SK-N-SH (cell line): ENCODE measurements at regions not wholly inside any gene's neighbourhood (a gene's known extent, or its start where the extent isn't known, plus 50 kb on each side); places are given as distances from the start of the nearest gene placed in this dataset.

Source experiments
- CTCF ChIA-PET: fragments of 300-600, 350-600 bp; formaldehyde crosslinking; extraction: SDS; loops from one replicate; lab custom pipeline; 2021; lab: Yijun Ruan, JAX
- POLR2A ChIA-PET: fragments of 350-600 bp; sonication (Branson Sonifier 250); formaldehyde crosslinking; extraction: SDS; loops from one replicate; lab custom pipeline; 2020; ENCODE audit warnings: antibody characterized with exemption, inconsistent platforms; lab: Yijun Ruan, JAX
- DNase-seq: peaks from one replicate; pipeline ENCODE4 v3.0.0; 2012
- H2AFZ ChIP-seq: fragments of 200-600 bp; sonication (generic); 2 replicates; pipeline ENCODE4 v1.8.1; 2016; ENCODE audit warnings: antibody characterized with exemption, mild to moderate bottlenecking, low read depth
- H3F3A ChIP-seq: fragments of 200-600 bp; sonication (generic); replicated peaks from 2 replicates; pipeline ENCODE3; 2016; ENCODE audit warnings: antibody characterized with exemption, mild to moderate bottlenecking; ENCODE audit not compliant: insufficient read depth
- H3K27ac ChIP-seq, 2 experiments: fragments of 200-500 bp in 1 of 2; fragments of 200-600 bp in 1 of 2; sonication (Bioruptor generic) in 1 of 2; sonication (generic), shearing (Covaris generic) in 1 of 2; 2 replicates each; pipeline versions ENCODE4 v1.5.1 to v1.6.1; 2014 to 2016; ENCODE audit warnings: low read depth in 2 of 2, inconsistent platforms in 1 of 2, low read length in 1 of 2, mild to moderate bottlenecking in 1 of 2, mixed read lengths in 1 of 2
- H3K27me3 ChIP-seq: fragments of 200-600 bp; sonication (generic), shearing (Covaris generic); 2 replicates; pipeline ENCODE4 v1.6.1; 2016; ENCODE audit warnings: mixed run types; ENCODE audit not compliant: insufficient read depth
- H3K36me3 ChIP-seq, 2 experiments: fragments of 200-500 bp in 1 of 2; fragments of 200-600 bp in 1 of 2; sonication (Bioruptor generic) in 1 of 2; sonication (generic) in 1 of 2; replicated peaks in 1 of 2; 2 replicates each; pipeline versions ENCODE3 to v1.5.1; 2014 to 2016; ENCODE audit warnings: low read length in 1 of 2, mild to moderate bottlenecking in 1 of 2; ENCODE audit not compliant: insufficient read depth in 2 of 2, control insufficient read depth in 1 of 2
- H3K4me1 ChIP-seq, 2 experiments: fragments of 200-500 bp in 1 of 2; fragments of 200-600 bp in 1 of 2; sonication (Bioruptor generic) in 1 of 2; sonication (generic), shearing (Covaris generic) in 1 of 2; 2 replicates each; pipeline versions ENCODE4 v1.5.1 to v1.6.1; 2014 to 2016; ENCODE audit warnings: low read depth in 1 of 2, low read length in 1 of 2, mixed run types in 1 of 2; ENCODE audit not compliant: insufficient read depth in 2 of 2, control insufficient read depth in 1 of 2
- H3K4me2 ChIP-seq: fragments of 200-600 bp; sonication (generic), shearing (Covaris generic); 2 replicates; pipeline ENCODE4 v1.6.1; 2017; ENCODE audit warnings: mixed run types
- H3K4me3 ChIP-seq, 2 experiments: fragments of 200-500 bp in 1 of 2; fragments of 200-600 bp in 1 of 2; sonication (Bioruptor generic) in 1 of 2; sonication (generic), shearing (Covaris generic) in 1 of 2; 2 replicates each; pipeline versions ENCODE4 v1.5.1 to v1.8.1; 2014 to 2016; ENCODE audit warnings: low read depth in 2 of 2, inconsistent platforms in 1 of 2, low read length in 1 of 2, mild to moderate bottlenecking in 1 of 2, mixed read lengths in 1 of 2, moderate library complexity in 1 of 2
- H3K79me2 ChIP-seq: fragments of 200-600 bp; sonication (generic); 2 replicates; pipeline ENCODE4 v1.8.1; 2017; ENCODE audit warnings: mild to moderate bottlenecking; ENCODE audit not compliant: insufficient read depth
- H3K9ac ChIP-seq: fragments of 200-600 bp; sonication (generic); 2 replicates; pipeline ENCODE4 v1.6.1; 2017; ENCODE audit warnings: mixed run types
- H3K9me2 ChIP-seq: fragments of 200-600 bp; sonication (generic); 2 replicates; pipeline ENCODE4 v1.6.1; 2017; ENCODE audit warnings: mixed run types
- H3K9me3 ChIP-seq: fragments of 200-600 bp; sonication (generic); 2 replicates; pipeline ENCODE4 v1.6.1; 2017; ENCODE audit warnings: mixed run types, mild to moderate bottlenecking, moderate library complexity
- H4K20me1 ChIP-seq: fragments of 200-600 bp; sonication (generic); 2 replicates; pipeline ENCODE4 v1.6.1; 2017; ENCODE audit warnings: mild to moderate bottlenecking, mixed run types; ENCODE audit not compliant: insufficient read depth
- FOSL2 ChIP-seq: IDR thresholded peaks from 2 replicates; pipeline ENCODE4 v1.4.0; 2012; ENCODE audit warnings: low read depth, mild to moderate bottlenecking, moderate library complexity, borderline replicate concordance
- IRF3 ChIP-seq: fragments of 150-350 bp; IDR thresholded peaks from 2 replicates; pipeline ENCODE4 v1.6.1; 2016; ENCODE audit warnings: mild to moderate bottlenecking, low read depth, low read length
- JUND ChIP-seq: IDR thresholded peaks from 2 replicates; pipeline ENCODE4 v1.4.0; 2012
- NRF1 ChIP-seq: IDR thresholded peaks from 2 replicates; pipeline ENCODE4 v1.6.1; 2012; ENCODE audit warnings: low read depth, mild to moderate bottlenecking, low read length
- POLR2AphosphoS5 ChIP-seq: IDR thresholded peaks from 2 replicates; pipeline ENCODE4 v1.6.1; 2012; ENCODE audit warnings: low read depth, low read length
- RCOR1 ChIP-seq: fragments of 150-350 bp; IDR thresholded peaks from 2 replicates; pipeline ENCODE4 v1.6.1; 2017; ENCODE audit warnings: antibody characterized with exemption, low read length
- SIN3A ChIP-seq: IDR thresholded peaks from 2 replicates; pipeline ENCODE4 v1.6.1; 2012; ENCODE audit warnings: low read depth, mild to moderate bottlenecking, low read length, moderate library complexity, borderline replicate concordance
- SMC3 ChIP-seq: IDR thresholded peaks from 2 replicates; pipeline ENCODE4 v1.6.1; 2012; ENCODE audit warnings: low read depth, low read length, improper control_type of control experiment
- WGBS: methylation state at CpG from one replicate; pipeline ENCODE4 v1.1.6; 2017; ENCODE audit warnings: low lambda C conversion rate; 5-methylcytosine and 5-hydroxymethylcytosine counted together
- TF ChIP-seq, protein P1 (sequence below): IDR thresholded peaks from 2 replicates; pipeline ENCODE4 v1.6.1; 2012; ENCODE audit warnings: mild to moderate bottlenecking, low read depth, low read length, moderate library complexity
- TF ChIP-seq, protein P2 (sequence below): IDR thresholded peaks from 2 replicates; pipeline ENCODE4 v1.4.0; 2012; ENCODE audit warnings: low read depth, borderline replicate concordance

- Histone ChIP-seq H3K9ac (no peak overlapping the region), H3F3A (no peaks in the 10 kb centered on the region), H3K4me2 (no peak overlapping the region), H3K27me3 (no peaks in the 10 kb centered on the region)
- TF ChIP-seq JUND: no peak
- no peak for TF ChIP-seq POLR2AphosphoS5
- TF ChIP-seq, protein P1, sequence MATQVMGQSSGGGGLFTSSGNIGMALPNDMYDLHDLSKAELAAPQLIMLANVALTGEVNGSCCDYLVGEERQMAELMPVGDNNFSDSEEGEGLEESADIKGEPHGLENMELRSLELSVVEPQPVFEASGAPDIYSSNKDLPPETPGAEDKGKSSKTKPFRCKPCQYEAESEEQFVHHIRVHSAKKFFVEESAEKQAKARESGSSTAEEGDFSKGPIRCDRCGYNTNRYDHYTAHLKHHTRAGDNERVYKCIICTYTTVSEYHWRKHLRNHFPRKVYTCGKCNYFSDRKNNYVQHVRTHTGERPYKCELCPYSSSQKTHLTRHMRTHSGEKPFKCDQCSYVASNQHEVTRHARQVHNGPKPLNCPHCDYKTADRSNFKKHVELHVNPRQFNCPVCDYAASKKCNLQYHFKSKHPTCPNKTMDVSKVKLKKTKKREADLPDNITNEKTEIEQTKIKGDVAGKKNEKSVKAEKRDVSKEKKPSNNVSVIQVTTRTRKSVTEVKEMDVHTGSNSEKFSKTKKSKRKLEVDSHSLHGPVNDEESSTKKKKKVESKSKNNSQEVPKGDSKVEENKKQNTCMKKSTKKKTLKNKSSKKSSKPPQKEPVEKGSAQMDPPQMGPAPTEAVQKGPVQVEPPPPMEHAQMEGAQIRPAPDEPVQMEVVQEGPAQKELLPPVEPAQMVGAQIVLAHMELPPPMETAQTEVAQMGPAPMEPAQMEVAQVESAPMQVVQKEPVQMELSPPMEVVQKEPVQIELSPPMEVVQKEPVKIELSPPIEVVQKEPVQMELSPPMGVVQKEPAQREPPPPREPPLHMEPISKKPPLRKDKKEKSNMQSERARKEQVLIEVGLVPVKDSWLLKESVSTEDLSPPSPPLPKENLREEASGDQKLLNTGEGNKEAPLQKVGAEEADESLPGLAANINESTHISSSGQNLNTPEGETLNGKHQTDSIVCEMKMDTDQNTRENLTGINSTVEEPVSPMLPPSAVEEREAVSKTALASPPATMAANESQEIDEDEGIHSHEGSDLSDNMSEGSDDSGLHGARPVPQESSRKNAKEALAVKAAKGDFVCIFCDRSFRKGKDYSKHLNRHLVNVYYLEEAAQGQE: no peak
- TF ChIP-seq FOSL2: no peak
- TF ChIP-seq, protein P2, sequence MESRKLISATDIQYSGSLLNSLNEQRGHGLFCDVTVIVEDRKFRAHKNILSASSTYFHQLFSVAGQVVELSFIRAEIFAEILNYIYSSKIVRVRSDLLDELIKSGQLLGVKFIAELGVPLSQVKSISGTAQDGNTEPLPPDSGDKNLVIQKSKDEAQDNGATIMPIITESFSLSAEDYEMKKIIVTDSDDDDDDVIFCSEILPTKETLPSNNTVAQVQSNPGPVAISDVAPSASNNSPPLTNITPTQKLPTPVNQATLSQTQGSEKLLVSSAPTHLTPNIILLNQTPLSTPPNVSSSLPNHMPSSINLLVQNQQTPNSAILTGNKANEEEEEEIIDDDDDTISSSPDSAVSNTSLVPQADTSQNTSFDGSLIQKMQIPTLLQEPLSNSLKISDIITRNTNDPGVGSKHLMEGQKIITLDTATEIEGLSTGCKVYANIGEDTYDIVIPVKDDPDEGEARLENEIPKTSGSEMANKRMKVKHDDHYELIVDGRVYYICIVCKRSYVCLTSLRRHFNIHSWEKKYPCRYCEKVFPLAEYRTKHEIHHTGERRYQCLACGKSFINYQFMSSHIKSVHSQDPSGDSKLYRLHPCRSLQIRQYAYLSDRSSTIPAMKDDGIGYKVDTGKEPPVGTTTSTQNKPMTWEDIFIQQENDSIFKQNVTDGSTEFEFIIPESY: no peak
- no peak for TF ChIP-seq RCOR1
- TF ChIP-seq IRF3: no peak
- TF ChIP-seq, all 33 proteins: peak for 0
- no peaks in the 10 kb centered on the region for H3K79me2 ChIP-seq
- no peak overlapping the region for H3K27ac ChIP-seq
- H3K4me3 ChIP-seq: no peak overlapping the region
- H4K20me1 ChIP-seq: no peaks in the 10 kb centered on the region
- H3K4me1 ChIP-seq: no peaks in the 10 kb centered on the region; a peak in 1 of 4 replicates
- no peaks in the 10 kb centered on the region for H3K9me3 ChIP-seq
- ChIA-PET CTCF (no interaction called here), POLR2A (no interaction called here)
- no peaks in the 10 kb centered on the region for H3K9me2 ChIP-seq
- H3K36me3 ChIP-seq: no peaks in the 10 kb centered on the region
- DNase-seq: no peak
- no peak overlapping the region for H2AFZ ChIP-seq
Observed at GRCh38 chr5:164748861-164749260, 1243.4 kb downstream of the MAT2B start.

GRCh38 chr5:164753434-164753833 lies 1248.0 kb downstream of the MAT2B start:
- CTCF ChIA-PET: interaction anchor here (2.0 kb wide), 1 partner anchor 11 kb away, joined by 7 read pairs; no protein-coding TSS in a partner anchor

More at GRCh38 chr5:164753434-164753833, 1248.0 kb downstream of the MAT2B start:
- Histone ChIP-seq H3K9me3 (no peaks in the 10 kb centered on the region), H3K36me3 (no peaks in the 10 kb centered on the region), H3K27ac (no peak overlapping the region), H3K4me2 (no peak overlapping the region), H3F3A (no peaks in the 10 kb centered on the region), H2AFZ (no peak overlapping the region), H4K20me1 (no peaks in the 10 kb centered on the region), H3K9ac (no peak overlapping the region), H3K9me2 (no peaks in the 10 kb centered on the region), H3K79me2 (no peaks in the 10 kb centered on the region), H3K4me3 (no peak overlapping the region), H3K4me1 (no peaks in the 10 kb centered on the region), H3K27me3 (no peaks in the 10 kb centered on the region)
- POLR2A ChIA-PET: no interaction called here
- TF ChIP-seq SIN3A (no peak), NRF1 (no peak), SMC3 (no peak)
- no peak for DNase-seq
- WGBS: 0% methylated on average over 1 of the region's 1 CpG
